B cell (primary cell): ENCODE measurements at regions not wholly inside any gene's neighbourhood (a gene's known extent, or its start where the extent isn't known, plus 50 kb on each side); places are given as distances from the start of the nearest gene placed in this dataset.

Source experiments
- CTCF ChIP-seq: fragments of 200-600 bp; IDR thresholded peaks from one replicate; pipeline ENCODE4 v1.8.0; 2022; ENCODE audit warnings: antibody characterized with exemption, mild to moderate bottlenecking
- EZH2 ChIP-seq: IDR thresholded peaks from 2 replicates; pipeline ENCODE4 v1.6.1; 2012; ENCODE audit warnings: borderline replicate concordance, low read depth, mild to moderate bottlenecking, moderate library complexity, low read length; ENCODE audit not compliant: insufficient read depth, poor library complexity, severe bottlenecking

- TF ChIP-seq CTCF (no peak), EZH2 (no peak)
These were observed 737.4 kb downstream of the DNAH5 start for GRCh38 chr5:13207112-13207511.
